HepG2 (cell line): ENCODE measurements at regions not wholly inside any gene's neighbourhood (a gene's known extent, or its start where the extent isn't known, plus 50 kb on each side); places are given as distances from the start of the nearest gene placed in this dataset.

ENCODE experiments used
- ATAC-seq: fragments of 200-7000 bp; cut with Tn5 transposase; 3 replicates; pipeline ENCODE4 v1.9.1; 2020; ENCODE audit warnings: mild to moderate bottlenecking, moderate library complexity
- BruUV-seq: library from RNA; stranded (reverse); fragments of 400-500 nt; replicated peaks from 2 replicates; lab custom pipeline; 2021; lab: Mats Ljungman, UMichigan
- CTCF ChIA-PET: fragments of 300-600 bp; formaldehyde crosslinking; extraction: SDS; loops from one replicate; lab custom pipeline; 2021; ENCODE audit warnings: low total read pairs, inconsistent platforms, low intra/inter-chr PET ratio; lab: Yijun Ruan, JAX
- POLR2A ChIA-PET: fragments of 350-600 bp; sonication (Branson Sonifier 250); formaldehyde crosslinking; loops from one replicate; lab custom pipeline; 2020; ENCODE audit warnings: antibody characterized with exemption, inconsistent platforms; lab: Yijun Ruan, JAX
- DNase-seq: peaks from one replicate; pipeline ENCODE4 v3.0.0-alpha.2; 2015; ENCODE audit warnings: low spot score
- FAIRE-seq: peaks from 3 replicates; lab custom pipeline; 2011; peaks lifted over from hg19 to GRCh38; lab: Jason Lieb, UNC
- H2AFZ ChIP-seq: one replicate; pipeline ENCODE4 v1.6.1; 2011; ENCODE audit warnings: low read length, inconsistent platforms
- H3K27ac ChIP-seq: fragments of 300-600 bp; 3 replicates; pipeline ENCODE4 v1.8.0; 2011; ENCODE audit warnings: mixed run types, mild to moderate bottlenecking, mixed read lengths, low read length, inconsistent platforms; ENCODE audit not compliant: insufficient read depth; ENCODE audit errors: extremely low read length
- H3K27me3 ChIP-seq, 2 experiments: fragments of 200-600 bp in 1 of 2; 2 replicates in 1 of 2; 3 replicates in 1 of 2; pipeline versions ENCODE4 v1.6.0 to v1.8.0; 2011; ENCODE audit warnings: low read length in 2 of 2, mild to moderate bottlenecking in 2 of 2, moderate library complexity in 2 of 2, inconsistent platforms in 1 of 2; ENCODE audit not compliant: insufficient read depth in 2 of 2, control insufficient read depth in 1 of 2
- H3K36me3 ChIP-seq, 2 experiments: fragments of 200-600 bp in 1 of 2; replicated peaks in 1 of 2; 2 replicates in 1 of 2; 3 replicates in 1 of 2; pipeline versions ENCODE4 v1.5.1 to v1.8.0; 2011; ENCODE audit warnings: low read length in 2 of 2, inconsistent platforms in 1 of 2; ENCODE audit not compliant: insufficient read depth in 2 of 2, control insufficient read depth in 1 of 2
- H3K4me1 ChIP-seq: 2 replicates; pipeline ENCODE4 v1.5.1; 2012; ENCODE audit warnings: low read length, inconsistent platforms; ENCODE audit not compliant: insufficient read depth
- H3K4me2 ChIP-seq: 2 replicates; pipeline ENCODE4 v1.6.0; 2011; ENCODE audit warnings: low read depth, low read length, inconsistent platforms
- H3K4me3 ChIP-seq, 3 experiments: fragments of 200-600 bp in 1 of 3; sonication (generic), shearing (Covaris generic) in 1 of 3; replicated peaks in 1 of 3; 2 replicates each; pipeline ENCODE4 v1.5.1; 2011 to 2016; ENCODE audit warnings: low read length in 3 of 3, inconsistent platforms in 2 of 3, low read depth in 2 of 3, mild to moderate bottlenecking in 2 of 3, control low read depth in 1 of 3, mixed read lengths in 1 of 3; ENCODE audit not compliant: insufficient read depth in 1 of 3
- H3K79me2 ChIP-seq: one replicate; pipeline ENCODE4 v1.6.1; 2011; ENCODE audit warnings: low read length, inconsistent platforms; ENCODE audit not compliant: insufficient read depth
- H3K9ac ChIP-seq: 2 replicates; pipeline ENCODE4 v1.6.0; 2011; ENCODE audit warnings: mild to moderate bottlenecking, low read depth, low read length, inconsistent platforms; ENCODE audit not compliant: insufficient read depth
- H3K9me3 ChIP-seq: 2 replicates; pipeline ENCODE4 v1.5.1; 2012; ENCODE audit warnings: mild to moderate bottlenecking, low read length
- H4K20me1 ChIP-seq: 2 replicates; pipeline ENCODE4 v1.6.0; 2011; ENCODE audit warnings: inconsistent platforms, mild to moderate bottlenecking, low read length, moderate library complexity; ENCODE audit not compliant: insufficient read depth
- CEBPG ChIP-seq: IDR thresholded peaks from 2 replicates; pipeline ENCODE4 v1.6.1; 2016
- FOSL2 ChIP-seq: sonication (generic); formaldehyde crosslinking; IDR thresholded peaks from 2 replicates; pipeline ENCODE4 v1.4.0; 2020; ENCODE audit warnings: missing genetic modification reagents
- FOXP1 ChIP-seq, 2 experiments: fragments of 450-650 bp in 1 of 2; IDR thresholded peaks; 2 replicates each; pipeline ENCODE4 v1.6.1; 2017 to 2018; ENCODE audit warnings: antibody characterized with exemption in 1 of 2
- HMG20A ChIP-seq: IDR thresholded peaks from 2 replicates; pipeline ENCODE4 v1.6.1; 2016; ENCODE audit warnings: borderline replicate concordance
- KMT2A ChIP-seq: sonication (generic); formaldehyde crosslinking; IDR thresholded peaks from 2 replicates; pipeline ENCODE4 v1.4.0; 2020; ENCODE audit warnings: missing genetic modification reagents
- TCF12 ChIP-seq, 2 experiments: fragments of 450-650 bp in 1 of 2; sonication (generic) in 1 of 2; formaldehyde crosslinking in 1 of 2; IDR thresholded peaks; 2 replicates each; pipeline versions ENCODE4 v1.6.1 to v1.8.0; 2017 to 2022; ENCODE audit warnings: antibody characterized with exemption in 1 of 2, mild to moderate bottlenecking in 1 of 2, missing genetic modification reagents in 1 of 2, moderate library complexity in 1 of 2
- THRA ChIP-seq: sonication (generic); formaldehyde crosslinking; IDR thresholded peaks from 2 replicates; pipeline ENCODE4 v1.4.0; 2020; ENCODE audit warnings: missing genetic modification reagents, borderline replicate concordance
- ZHX2 ChIP-seq, 2 experiments: sonication (generic) in 1 of 2; formaldehyde crosslinking in 1 of 2; IDR thresholded peaks; 2 replicates each; pipeline versions ENCODE4 v1.6.1 to v1.9.0; 2014 to 2022; ENCODE audit warnings: antibody characterized with exemption in 1 of 2, borderline replicate concordance in 1 of 2, inconsistent platforms in 1 of 2, low read depth in 1 of 2, missing genetic modification reagents in 1 of 2
- ZMYM4 ChIP-seq: sonication (generic); formaldehyde crosslinking; IDR thresholded peaks from 2 replicates; pipeline ENCODE4 v1.8.1; 2023; ENCODE audit warnings: mild to moderate bottlenecking, missing genetic modification reagents
- ZNF276 ChIP-seq: sonication (generic); formaldehyde crosslinking; IDR thresholded peaks from 2 replicates; pipeline ENCODE4 v1.4.0; 2020; ENCODE audit warnings: mild to moderate bottlenecking, low read depth, missing genetic modification reagents
- ZNF326 ChIP-seq: sonication (generic); formaldehyde crosslinking; IDR thresholded peaks from 2 replicates; pipeline ENCODE4 v1.4.0; 2020; ENCODE audit warnings: missing genetic modification reagents, borderline replicate concordance
- WGBS: methylation state at CpG from one replicate; pipeline ENCODE4 v1.1.6; 2017; ENCODE audit warnings: low lambda C conversion rate; 5-methylcytosine and 5-hydroxymethylcytosine counted together
- in situ Hi-C: cut with HindIII; loops from 2 replicates; pipeline ENCODE4 v1.10.0; 2017; ENCODE audit warnings: low pct_unique_long_range_greater_than_20kb; ENCODE audit not compliant: extremely low pct_ligation_motif_present
- intact Hi-C: fragments of 100-400 bp; cut with micrococcal nuclease; formaldehyde crosslinking; loops from one replicate; pipeline ENCODE4 v1.10.0; 2022; ENCODE audit not compliant: unreplicated experiment
- TF ChIP-seq, protein P1 (sequence below): IDR thresholded peaks from 2 replicates; pipeline ENCODE4 v1.6.1; 2016; ENCODE audit warnings: mild to moderate bottlenecking
- TF ChIP-seq, protein P2 (sequence below): sonication (generic); formaldehyde crosslinking; IDR thresholded peaks from 2 replicates; pipeline ENCODE4 v1.4.0; 2020; ENCODE audit warnings: missing genetic modification reagents

- ATAC-seq, result no peak
- no peaks in the 10 kb centered on the region for H3K79me2 ChIP-seq
- no peak overlapping the region for H3K9ac ChIP-seq
- 9% methylated on average over 6 of the region's 7 CpGs for WGBS
- CTCF ChIA-PET, result no interaction called here
- no peak overlapping the region for H2AFZ ChIP-seq
- H3K4me3 ChIP-seq, result no peak overlapping the region
- H3K9me3 ChIP-seq, result no peaks in the 10 kb centered on the region
- DNase-seq, result peak; percentile 11
- in situ Hi-C loops (no loop called here), intact Hi-C loops (no loop called here)
- no peak for TF ChIP-seq HMG20A (CRISPR knock-in tag)
- TF ChIP-seq FOXP1 (IDR thresholded peaks at IDR 0.05), result no peak
- TF ChIP-seq FOXP1 (CRISPR knock-in tag; IDR thresholded peaks at IDR 0.05), result no peak
- TF ChIP-seq KMT2A (CRISPR knock-in tag), result no peak
- TF ChIP-seq CEBPG (CRISPR knock-in tag), result no peak
- TF ChIP-seq TCF12 (IDR thresholded peaks at IDR 0.05), result no peak
- no peak for TF ChIP-seq TCF12 (CRISPR knock-in tag; IDR thresholded peaks at IDR 0.05)
- no peak for TF ChIP-seq ZNF276 (CRISPR knock-in tag)
- TF ChIP-seq FOSL2 (CRISPR knock-in tag), result peak; percentile 90
- TF ChIP-seq, protein P1, sequence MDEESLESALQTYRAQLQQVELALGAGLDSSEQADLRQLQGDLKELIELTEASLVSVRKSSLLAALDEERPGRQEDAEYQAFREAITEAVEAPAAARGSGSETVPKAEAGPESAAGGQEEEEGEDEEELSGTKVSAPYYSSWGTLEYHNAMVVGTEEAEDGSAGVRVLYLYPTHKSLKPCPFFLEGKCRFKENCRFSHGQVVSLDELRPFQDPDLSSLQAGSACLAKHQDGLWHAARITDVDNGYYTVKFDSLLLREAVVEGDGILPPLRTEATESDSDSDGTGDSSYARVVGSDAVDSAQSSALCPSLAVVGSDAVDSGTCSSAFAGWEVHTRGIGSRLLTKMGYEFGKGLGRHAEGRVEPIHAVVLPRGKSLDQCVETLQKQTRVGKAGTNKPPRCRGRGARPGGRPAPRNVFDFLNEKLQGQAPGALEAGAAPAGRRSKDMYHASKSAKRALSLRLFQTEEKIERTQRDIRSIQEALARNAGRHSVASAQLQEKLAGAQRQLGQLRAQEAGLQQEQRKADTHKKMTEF (CRISPR knock-in tag), result no peak
- no peak for TF ChIP-seq ZHX2 (IDR thresholded peaks at IDR 0.05; ENCODE audit: low read depth)
- TF ChIP-seq ZHX2 (CRISPR knock-in tag; IDR thresholded peaks at IDR 0.05; ENCODE audit: borderline replicate concordance), result no peak
- no peak for TF ChIP-seq THRA
- TF ChIP-seq ZMYM4 (CRISPR knock-in tag), result no peak
- TF ChIP-seq ZNF326, result no peak
- TF ChIP-seq, protein P2, sequence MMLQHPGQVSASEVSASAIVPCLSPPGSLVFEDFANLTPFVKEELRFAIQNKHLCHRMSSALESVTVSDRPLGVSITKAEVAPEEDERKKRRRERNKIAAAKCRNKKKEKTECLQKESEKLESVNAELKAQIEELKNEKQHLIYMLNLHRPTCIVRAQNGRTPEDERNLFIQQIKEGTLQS (CRISPR knock-in tag), result 0 out of 2 replicates have a peak, but pooled peaks have one; percentile 24
- H3K27ac ChIP-seq, result no peak overlapping the region
- no peaks in the 10 kb centered on the region for H3K36me3 ChIP-seq
- no peaks in the 10 kb centered on the region for H4K20me1 ChIP-seq
- H3K4me2 ChIP-seq, result no peak overlapping the region
- H3K27me3 ChIP-seq, result peaks cover 2 to 54% of the 10 kb centered on the region in 2 experiments
- BruUV-seq, result no TSS peak
- FAIRE-seq, result no peak
- peaks cover 26% of the 10 kb centered on the region for H3K4me1 ChIP-seq
- POLR2A ChIA-PET, result no interaction called here
These were observed 345.6 kb downstream of the NPHP4 start for GRCh38 chr1:5646486-5647149.
